PC-3 (cell line): ENCODE measurements at regions not wholly inside any gene's neighbourhood (a gene's known extent, or its start where the extent isn't known, plus 50 kb on each side); places are given as distances from the start of the nearest gene placed in this dataset.

Experiments used
- EZH2 ChIP-seq: fragments of 300-600 bp; sonication (generic); IDR thresholded peaks from one replicate; pipeline ENCODE4 v1.6.1; 2017; ENCODE audit warnings: antibody characterized with exemption, mild to moderate bottlenecking, low read length; ENCODE audit not compliant: unreplicated experiment
- EZH2phosphoT487 ChIP-seq: fragments of 300-600 bp; sonication (generic); IDR thresholded peaks from 2 replicates; pipeline ENCODE4 v1.6.1; 2018; ENCODE audit warnings: mild to moderate bottlenecking, antibody characterized with exemption, low read length, borderline replicate concordance
- TF ChIP-seq, protein P1 (sequence below): fragments of 300-600 bp; sonication (generic); conservative IDR thresholded peaks from 2 replicates; pipeline ENCODE4 v1.5.1; 2017; ENCODE audit warnings: antibody characterized with exemption, low read depth, mild to moderate bottlenecking, low read length

DNA sequence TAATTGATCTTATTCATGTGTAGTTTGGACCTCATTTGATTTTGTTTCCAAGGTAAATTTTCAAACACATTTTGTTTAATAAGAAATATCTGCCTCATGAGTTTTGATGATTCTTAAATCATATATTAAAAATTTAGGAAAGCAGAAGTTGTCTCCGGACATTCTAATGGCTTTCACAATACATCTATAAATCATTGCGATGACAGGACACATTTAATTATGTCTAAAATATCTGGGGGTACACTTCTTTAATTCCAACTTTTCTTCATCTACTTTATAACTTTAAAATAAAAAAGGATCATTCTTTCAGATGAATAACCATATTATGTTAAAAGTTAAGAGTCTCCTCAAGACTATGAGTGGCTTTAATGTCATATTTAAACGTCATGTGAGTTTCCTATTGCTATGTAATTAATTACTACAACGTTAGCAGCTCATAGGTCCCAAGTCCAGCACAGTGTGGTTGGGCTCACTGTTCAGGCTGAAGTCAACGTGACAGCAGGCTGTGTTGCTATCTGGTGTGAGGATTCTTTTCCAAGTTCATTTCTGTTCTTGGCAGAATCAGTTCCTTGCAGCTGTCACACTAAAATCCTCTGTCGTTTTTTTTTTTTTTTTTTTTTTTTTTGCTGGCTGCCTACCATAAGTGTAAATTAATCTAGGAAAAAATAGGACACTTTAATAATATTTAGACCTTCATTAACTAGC, 893.5 kb downstream of the LTN1 start:
- TF ChIP-seq, protein P1, sequence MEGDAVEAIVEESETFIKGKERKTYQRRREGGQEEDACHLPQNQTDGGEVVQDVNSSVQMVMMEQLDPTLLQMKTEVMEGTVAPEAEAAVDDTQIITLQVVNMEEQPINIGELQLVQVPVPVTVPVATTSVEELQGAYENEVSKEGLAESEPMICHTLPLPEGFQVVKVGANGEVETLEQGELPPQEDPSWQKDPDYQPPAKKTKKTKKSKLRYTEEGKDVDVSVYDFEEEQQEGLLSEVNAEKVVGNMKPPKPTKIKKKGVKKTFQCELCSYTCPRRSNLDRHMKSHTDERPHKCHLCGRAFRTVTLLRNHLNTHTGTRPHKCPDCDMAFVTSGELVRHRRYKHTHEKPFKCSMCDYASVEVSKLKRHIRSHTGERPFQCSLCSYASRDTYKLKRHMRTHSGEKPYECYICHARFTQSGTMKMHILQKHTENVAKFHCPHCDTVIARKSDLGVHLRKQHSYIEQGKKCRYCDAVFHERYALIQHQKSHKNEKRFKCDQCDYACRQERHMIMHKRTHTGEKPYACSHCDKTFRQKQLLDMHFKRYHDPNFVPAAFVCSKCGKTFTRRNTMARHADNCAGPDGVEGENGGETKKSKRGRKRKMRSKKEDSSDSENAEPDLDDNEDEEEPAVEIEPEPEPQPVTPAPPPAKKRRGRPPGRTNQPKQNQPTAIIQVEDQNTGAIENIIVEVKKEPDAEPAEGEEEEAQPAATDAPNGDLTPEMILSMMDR, result no peak
- no peak for TF ChIP-seq EZH2
- TF ChIP-seq EZH2phosphoT487, result no peak
